ENCODE measurements at regions not wholly inside any gene's neighbourhood (a gene's known extent, or its start where the extent isn't known, plus 50 kb on each side); places are given as distances from the start of the nearest gene placed in this dataset.

DNA sequence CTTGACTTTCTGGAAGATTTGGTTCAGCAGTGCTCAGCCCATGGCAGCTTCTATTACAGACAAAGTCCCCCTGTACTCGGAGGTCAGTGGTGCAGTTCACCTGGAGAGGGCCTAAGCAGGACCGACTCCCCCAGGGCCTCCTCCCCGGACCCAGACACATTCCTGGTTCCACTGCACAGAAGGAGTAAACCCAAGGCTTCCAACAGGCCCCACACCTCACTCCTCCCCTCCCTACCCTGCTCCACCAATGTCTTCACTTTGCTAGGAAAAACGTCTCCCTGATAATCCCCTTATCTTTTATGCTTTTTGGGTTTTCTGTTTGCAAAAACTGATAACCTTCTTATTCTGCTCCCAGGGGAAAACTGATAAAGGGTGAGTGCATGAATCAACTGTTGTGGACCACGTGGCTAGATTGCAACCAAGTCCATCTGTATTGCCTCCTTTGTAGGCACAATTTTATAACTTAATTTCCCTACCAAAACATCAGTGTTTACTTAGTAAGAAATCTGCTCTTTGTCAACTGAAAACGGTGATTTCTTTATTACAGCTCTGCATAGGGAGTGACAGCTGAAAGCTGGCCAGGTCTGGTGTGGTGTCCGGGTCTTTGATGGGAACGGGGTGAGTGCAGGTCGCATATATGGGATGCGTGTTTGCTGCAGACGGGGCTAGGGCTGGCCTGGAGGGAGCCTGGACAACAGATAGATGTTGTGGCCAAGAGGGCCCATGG is 202.5 kb downstream of the GLI2 start:
- Histone ChIP-seq H3K9ac (no peak overlapping the region), H3K36me3 (ENCODE audit: control insufficient read depth, insufficient read depth, low read length) (no peaks in the 10 kb centered on the region), H3K27me3 (ENCODE audit: control insufficient read depth, insufficient read depth, low read length) (no peaks in the 10 kb centered on the region), H3K4me1 (no peaks in the 10 kb centered on the region), H3K4me2 (ENCODE audit: low read length) (no peak overlapping the region), H3K79me2 (no peaks in the 10 kb centered on the region), H3K4me3 (ENCODE audit: low read depth, low read length) (no peak overlapping the region), H3K27ac (no peak overlapping the region), H3K9me3 (ENCODE audit: control insufficient read depth, low read length) (no peaks in the 10 kb centered on the region), H2AFZ (no peak overlapping the region)
- TF ChIP-seq, protein P1, sequence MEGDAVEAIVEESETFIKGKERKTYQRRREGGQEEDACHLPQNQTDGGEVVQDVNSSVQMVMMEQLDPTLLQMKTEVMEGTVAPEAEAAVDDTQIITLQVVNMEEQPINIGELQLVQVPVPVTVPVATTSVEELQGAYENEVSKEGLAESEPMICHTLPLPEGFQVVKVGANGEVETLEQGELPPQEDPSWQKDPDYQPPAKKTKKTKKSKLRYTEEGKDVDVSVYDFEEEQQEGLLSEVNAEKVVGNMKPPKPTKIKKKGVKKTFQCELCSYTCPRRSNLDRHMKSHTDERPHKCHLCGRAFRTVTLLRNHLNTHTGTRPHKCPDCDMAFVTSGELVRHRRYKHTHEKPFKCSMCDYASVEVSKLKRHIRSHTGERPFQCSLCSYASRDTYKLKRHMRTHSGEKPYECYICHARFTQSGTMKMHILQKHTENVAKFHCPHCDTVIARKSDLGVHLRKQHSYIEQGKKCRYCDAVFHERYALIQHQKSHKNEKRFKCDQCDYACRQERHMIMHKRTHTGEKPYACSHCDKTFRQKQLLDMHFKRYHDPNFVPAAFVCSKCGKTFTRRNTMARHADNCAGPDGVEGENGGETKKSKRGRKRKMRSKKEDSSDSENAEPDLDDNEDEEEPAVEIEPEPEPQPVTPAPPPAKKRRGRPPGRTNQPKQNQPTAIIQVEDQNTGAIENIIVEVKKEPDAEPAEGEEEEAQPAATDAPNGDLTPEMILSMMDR (IDR thresholded peaks at IDR 0.05) = no peak

DNA sequence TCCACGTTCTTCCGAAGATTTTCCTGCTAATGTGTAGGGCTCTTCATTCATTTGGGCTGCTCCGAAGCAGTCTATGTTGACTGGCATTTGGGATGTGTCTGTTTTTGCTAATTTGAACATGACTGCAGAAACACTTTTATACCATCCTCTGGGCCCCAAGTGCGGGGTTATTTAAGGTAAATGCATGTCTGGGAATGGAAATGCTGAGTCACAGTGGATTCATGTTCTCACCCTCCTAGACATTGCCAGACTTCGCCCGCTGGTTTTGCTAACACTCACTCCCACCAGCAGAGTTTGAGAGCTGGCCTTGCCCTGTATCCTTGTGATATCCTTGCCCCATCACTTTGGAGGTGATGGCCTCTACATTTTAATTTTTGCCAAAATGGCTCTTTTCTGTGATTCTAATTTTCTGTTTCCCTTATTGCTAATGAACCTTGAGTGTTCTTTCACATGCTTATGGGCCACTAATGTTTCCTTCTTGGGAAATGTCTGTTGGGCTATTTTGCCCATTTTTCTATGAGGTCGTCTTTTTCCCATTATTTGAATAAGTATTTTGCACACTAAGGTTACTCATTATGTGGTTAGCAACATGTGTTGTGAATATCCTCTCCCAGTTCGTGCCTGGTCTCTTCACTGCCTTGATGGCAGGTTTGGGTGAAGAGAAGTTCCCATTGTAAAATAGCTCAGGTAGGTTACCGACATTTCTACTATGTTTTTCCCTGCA is 204.1 kb downstream of the GLI2 start:
- H3K79me2 ChIP-seq = no peaks in the 10 kb centered on the region
- H3K36me3 ChIP-seq (ENCODE audit: control insufficient read depth, insufficient read depth, low read length) = no peaks in the 10 kb centered on the region
- no peak overlapping the region for H3K27ac ChIP-seq
- H3K4me2 ChIP-seq (ENCODE audit: low read length) = no peak overlapping the region
- no peak overlapping the region for H3K4me3 ChIP-seq (ENCODE audit: low read depth, low read length)
- H3K9ac ChIP-seq = no peak overlapping the region
- H2AFZ ChIP-seq = no peak overlapping the region
- no peaks in the 10 kb centered on the region for H3K4me1 ChIP-seq
- TF ChIP-seq, protein P1 (IDR thresholded peaks at IDR 0.05) = no peak
- H3K27me3 ChIP-seq (ENCODE audit: control insufficient read depth, insufficient read depth, low read length) = no peaks in the 10 kb centered on the region
- no peaks in the 10 kb centered on the region for H3K9me3 ChIP-seq (ENCODE audit: control insufficient read depth, low read length)

DNA sequence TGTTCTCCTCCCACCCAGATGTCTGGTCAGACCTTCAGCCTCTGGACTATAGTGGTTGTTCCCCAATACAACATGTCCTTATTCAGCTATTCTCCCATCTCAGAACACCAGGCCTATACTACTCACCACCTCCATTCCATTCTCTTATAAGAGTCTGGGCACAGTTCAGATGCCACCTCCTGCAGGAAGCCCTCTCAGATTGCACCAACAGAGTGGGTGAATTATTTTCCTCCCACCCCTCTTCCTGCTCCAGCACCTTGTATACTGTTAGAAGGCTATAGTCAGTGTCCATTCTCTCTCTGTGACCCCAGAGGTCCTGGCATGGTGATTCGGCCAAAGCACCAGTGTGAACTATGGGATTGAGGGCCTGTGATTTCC is 204.6 kb downstream of the GLI2 start:
- H3K4me3 ChIP-seq (ENCODE audit: low read depth, low read length) = no peak overlapping the region
- H3K4me2 ChIP-seq (ENCODE audit: low read length) = no peak overlapping the region
- H3K9ac ChIP-seq = no peak overlapping the region
- no peaks in the 10 kb centered on the region for H3K4me1 ChIP-seq
- H2AFZ ChIP-seq = no peak overlapping the region
- H3K9me3 ChIP-seq (ENCODE audit: control insufficient read depth, low read length) = no peaks in the 10 kb centered on the region
- no peaks in the 10 kb centered on the region for H3K79me2 ChIP-seq
- H3K36me3 ChIP-seq (ENCODE audit: control insufficient read depth, insufficient read depth, low read length) = no peaks in the 10 kb centered on the region
- H3K27ac ChIP-seq = no peak overlapping the region
- TF ChIP-seq, protein P1 (IDR thresholded peaks at IDR 0.05) = no peak
- H3K27me3 ChIP-seq (ENCODE audit: control insufficient read depth, insufficient read depth, low read length) = no peaks in the 10 kb centered on the region

DNA sequence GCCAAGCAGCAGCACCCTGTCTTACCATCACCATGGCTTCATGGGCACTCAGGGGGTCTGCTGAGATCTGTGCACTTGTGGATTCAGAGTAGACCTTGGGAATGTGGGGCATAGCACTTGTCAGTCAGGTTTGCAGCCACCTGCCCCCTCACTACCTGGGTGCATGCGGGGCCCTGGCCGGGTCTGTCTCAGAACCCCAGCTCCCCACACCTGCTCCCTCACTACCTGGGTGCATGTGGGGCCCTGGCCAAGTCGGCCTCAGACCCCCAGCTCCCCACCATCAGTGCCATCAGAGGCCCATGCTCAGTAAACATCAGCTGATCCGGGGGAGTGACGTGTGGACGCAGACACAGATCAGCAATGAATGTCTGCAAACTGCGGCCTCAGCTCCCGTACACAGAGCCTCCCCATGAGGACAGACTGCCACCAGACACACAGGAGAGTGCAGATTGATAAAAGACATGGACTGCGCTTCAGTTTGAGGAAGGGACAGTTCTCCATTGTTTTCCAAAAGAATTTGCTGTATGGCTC is 205.1 kb downstream of the GLI2 start:
- no peaks in the 10 kb centered on the region for H3K4me1 ChIP-seq
- TF ChIP-seq, protein P1 (IDR thresholded peaks at IDR 0.05) = no peak
- no peak overlapping the region for H3K4me2 ChIP-seq (ENCODE audit: low read length)
- no peak overlapping the region for H3K4me3 ChIP-seq (ENCODE audit: low read depth, low read length)
- H3K79me2 ChIP-seq = no peaks in the 10 kb centered on the region
- no peak overlapping the region for H3K9ac ChIP-seq
- H2AFZ ChIP-seq = no peak overlapping the region
- H3K27me3 ChIP-seq (ENCODE audit: control insufficient read depth, insufficient read depth, low read length) = no peaks in the 10 kb centered on the region
- no peak overlapping the region for H3K27ac ChIP-seq
- H3K9me3 ChIP-seq (ENCODE audit: control insufficient read depth, low read length) = no peaks in the 10 kb centered on the region
- H3K36me3 ChIP-seq (ENCODE audit: control insufficient read depth, insufficient read depth, low read length) = no peaks in the 10 kb centered on the region

Measured in parathyroid adenoma (tissue), 2 donors.